Prostate gland (tissue), 2 donors: ENCODE measurements at regions not wholly inside any gene's neighbourhood (a gene's known extent, or its start where the extent isn't known, plus 50 kb on each side); places are given as distances from the start of the nearest gene placed in this dataset.

Experiments
- CTCF ChIP-seq, 4 experiments: fragments of 200-600 bp in 2 of 4; fragments of 450-650 bp in 2 of 4; sonication (generic) in 2 of 4; IDR thresholded peaks; 1 replicate in 3 of 4; 2 replicates in 1 of 4; pipeline ENCODE4 v1.5.1; 2016 to 2019; ENCODE audit warnings: antibody characterized with exemption in 4 of 4, mild to moderate bottlenecking in 2 of 4, moderate library complexity in 2 of 4
- POLR2A ChIP-seq: fragments of 450-650 bp; IDR thresholded peaks from one replicate; pipeline ENCODE4 v1.6.1; 2016; ENCODE audit warnings: antibody characterized with exemption, mild to moderate bottlenecking
- POLR2AphosphoS5 ChIP-seq: sonication (generic); formaldehyde crosslinking; IDR thresholded peaks from one replicate; pipeline ENCODE4 v1.6.1; 2017; ENCODE audit warnings: antibody characterized with exemption

- no peak for TF ChIP-seq CTCF (IDR thresholded peaks at IDR 0.05)
- TF ChIP-seq POLR2AphosphoS5: no peak
- no peak for TF ChIP-seq POLR2A
These were observed 317.0 kb downstream of the GALR1 start for GRCh38 chr18:77566604-77567003.
